ENCODE measurements at regions not wholly inside any gene's neighbourhood (a gene's known extent, or its start where the extent isn't known, plus 50 kb on each side); places are given as distances from the start of the nearest gene placed in this dataset.
"Not testable (repeated sequence)": the region's sequence is repeated elsewhere in the genome, so short reads cannot be mapped to it uniquely, and the experiment has no call there.

DNA sequence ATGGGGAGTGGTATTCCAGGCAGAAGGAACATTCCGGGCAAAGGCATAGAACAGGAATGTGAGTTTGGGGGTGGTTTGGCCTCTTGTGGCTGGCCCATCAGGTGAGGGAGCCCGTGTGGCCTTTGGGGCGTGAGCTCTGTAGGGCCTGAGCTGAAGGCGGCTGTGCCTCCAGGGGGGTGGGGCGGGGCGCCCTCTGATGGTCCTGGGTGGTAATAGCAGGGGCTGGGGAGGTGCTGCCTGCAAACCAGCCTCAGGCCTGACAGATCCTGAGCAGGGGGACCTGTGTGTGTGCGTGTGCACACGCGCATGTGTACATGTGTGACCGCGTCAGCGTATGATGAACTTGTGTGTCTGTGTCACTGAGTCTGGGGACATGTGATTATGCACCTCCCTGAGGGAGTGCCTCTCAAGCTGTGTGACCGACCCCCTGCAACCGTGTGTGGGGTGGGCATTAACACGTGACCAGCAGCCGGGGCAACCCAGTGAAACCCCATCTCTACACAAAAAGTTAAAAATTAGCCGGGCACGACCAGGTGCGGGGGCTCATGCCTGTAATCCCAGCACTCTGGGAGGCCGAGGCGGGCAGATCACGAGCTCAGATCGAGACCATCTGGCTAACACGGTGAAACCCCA is 177.1 kb downstream of the TBC1D2B start:
- H3K4me2 ChIP-seq (ENCODE audit: low read length); H3K9ac ChIP-seq (ENCODE audit: low read depth, low read length); H3K9me3 ChIP-seq (replicated peaks; ENCODE audit: low read length); H3K36me3 ChIP-seq (ENCODE audit: insufficient read depth, low read length); H3K27me3 ChIP-seq (ENCODE audit: control insufficient read depth, insufficient read depth, low read length); H3K4me1 ChIP-seq (ENCODE audit: control insufficient read depth, insufficient read depth, low read length); H3K4me3 ChIP-seq (ENCODE audit: low read length): not testable (repeated sequence)

GRCh38 chr15:77899776-77900175 is 177.7 kb downstream of the TBC1D2B start:
- H3K9ac ChIP-seq (ENCODE audit: low read depth, low read length); H3K9me3 ChIP-seq (replicated peaks; ENCODE audit: low read length); H3K4me1 ChIP-seq (ENCODE audit: control insufficient read depth, insufficient read depth, low read length); H3K4me2 ChIP-seq (ENCODE audit: low read length); H3K4me3 ChIP-seq (ENCODE audit: low read length); H3K36me3 ChIP-seq (ENCODE audit: insufficient read depth, low read length): not testable (repeated sequence)
- peaks cover 13% of the 10 kb centered on the region for H3K27me3 ChIP-seq (ENCODE audit: control insufficient read depth, insufficient read depth, low read length)

DNA sequence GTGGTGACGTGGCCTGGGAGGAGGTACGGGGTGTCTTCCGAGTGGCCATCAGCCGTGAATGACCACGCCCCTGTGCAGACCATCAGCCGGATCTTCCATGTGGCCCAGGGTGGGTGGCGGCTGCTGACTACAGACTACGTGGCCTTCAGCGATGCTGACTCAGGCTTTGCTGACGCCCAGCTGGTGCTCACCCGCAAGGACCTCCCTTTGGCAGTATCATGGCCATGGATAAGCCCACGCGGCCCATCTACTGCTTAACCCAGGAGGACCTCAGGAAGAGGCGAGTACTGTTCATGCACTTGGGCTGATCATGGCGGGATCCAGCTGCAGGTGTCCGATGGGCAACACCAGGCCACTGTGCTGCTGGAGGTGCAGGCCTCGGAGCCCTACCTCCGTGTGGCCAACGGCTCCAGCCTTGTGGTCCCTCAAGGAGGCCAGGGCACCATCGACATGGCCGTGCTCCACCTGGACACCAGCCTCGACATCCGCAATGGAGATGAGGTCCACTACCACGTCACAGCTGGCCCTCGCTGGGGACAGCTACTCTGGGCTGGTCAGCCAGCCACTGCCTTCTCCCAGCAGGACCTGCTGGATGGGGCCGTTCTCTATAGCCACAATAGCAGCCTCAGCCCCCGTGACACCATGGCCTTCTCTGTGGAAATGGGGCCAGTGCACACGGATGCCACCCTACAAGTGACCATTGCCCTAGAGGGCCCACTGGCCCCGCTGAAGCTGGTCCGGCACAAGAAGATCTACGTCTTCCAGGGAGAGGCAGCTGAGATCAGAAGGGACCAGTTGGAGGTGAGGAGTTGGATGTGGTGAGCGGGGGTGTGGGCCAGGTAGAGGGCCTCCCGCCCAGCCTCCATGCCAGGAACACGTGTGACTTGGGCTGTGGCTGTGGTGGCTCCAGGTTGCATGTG is 178.4 kb downstream of the TBC1D2B start:
- Histone ChIP-seq H3K36me3 (ENCODE audit: insufficient read depth, low read length) (no peaks in the 10 kb centered on the region), H3K4me1 (ENCODE audit: control insufficient read depth, insufficient read depth, low read length) (no peaks in the 10 kb centered on the region), H3K4me3 (ENCODE audit: low read length) (no peak overlapping the region), H3K9ac (ENCODE audit: low read depth, low read length) (no peak overlapping the region), H3K9me3 (replicated peaks; ENCODE audit: low read length) (no peaks in the 10 kb centered on the region), H3K27me3 (ENCODE audit: control insufficient read depth, insufficient read depth, low read length) (peaks cover 13% of the 10 kb centered on the region), H3K4me2 (ENCODE audit: low read length) (no peak overlapping the region)

DNA sequence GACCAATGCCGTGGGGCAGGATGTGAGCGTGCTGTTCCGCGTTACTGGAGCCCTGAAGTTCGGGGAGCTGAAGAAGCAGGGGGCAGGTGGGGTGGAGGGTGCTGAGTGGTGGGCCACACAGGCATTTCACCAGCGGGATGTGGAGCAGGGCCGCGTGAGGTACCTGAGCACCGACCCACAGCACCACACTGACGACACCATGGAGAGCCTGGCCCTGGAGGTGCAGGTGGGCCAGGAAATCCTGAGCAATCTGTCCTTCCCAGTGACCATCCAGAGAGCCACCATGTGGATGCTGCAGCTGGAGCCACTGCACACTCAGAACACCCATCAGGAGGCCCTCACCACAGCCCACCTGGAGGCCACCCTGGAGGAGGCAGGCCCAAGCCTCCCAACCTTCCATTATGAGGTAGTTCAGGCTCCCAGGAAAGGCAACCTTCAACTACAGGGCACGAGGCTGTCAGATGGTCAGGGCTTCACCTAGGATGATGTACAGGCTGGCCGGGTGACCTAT is 179.6 kb downstream of the TBC1D2B start:
- Histone ChIP-seq H3K9ac (ENCODE audit: low read depth, low read length) (no peak overlapping the region), H3K27me3 (ENCODE audit: control insufficient read depth, insufficient read depth, low read length) (peaks cover 13% of the 10 kb centered on the region), H3K4me3 (ENCODE audit: low read length) (no peak overlapping the region), H3K9me3 (replicated peaks; ENCODE audit: low read length) (no peaks in the 10 kb centered on the region), H3K4me2 (ENCODE audit: low read length) (no peak overlapping the region), H3K36me3 (ENCODE audit: insufficient read depth, low read length) (no peaks in the 10 kb centered on the region), H3K4me1 (ENCODE audit: control insufficient read depth, insufficient read depth, low read length) (no peaks in the 10 kb centered on the region)

GRCh38 chr15:77897113-77897895 is 180.2 kb downstream of the TBC1D2B start:
- not testable (repeated sequence) for H3K4me3 ChIP-seq (ENCODE audit: low read length); H3K9me3 ChIP-seq (replicated peaks; ENCODE audit: low read length); H3K4me1 ChIP-seq (ENCODE audit: control insufficient read depth, insufficient read depth, low read length); H3K36me3 ChIP-seq (ENCODE audit: insufficient read depth, low read length); H3K9ac ChIP-seq (ENCODE audit: low read depth, low read length); H3K4me2 ChIP-seq (ENCODE audit: low read length)
- peaks cover 13% of the 10 kb centered on the region for H3K27me3 ChIP-seq (ENCODE audit: control insufficient read depth, insufficient read depth, low read length)

- not testable (repeated sequence) for H3K9ac ChIP-seq (ENCODE audit: low read depth, low read length); H3K4me1 ChIP-seq (ENCODE audit: control insufficient read depth, insufficient read depth, low read length); H3K4me3 ChIP-seq (ENCODE audit: low read length)
Observed at GRCh38 chr15:77896147-77897112, 181.1 kb downstream of the TBC1D2B start.

GRCh38 chr15:77895742-77896141 is 181.8 kb downstream of the TBC1D2B start:
- Histone ChIP-seq H3K4me2 (ENCODE audit: low read length) (no peak overlapping the region), H3K9me3 (replicated peaks; ENCODE audit: low read length) (no peaks in the 10 kb centered on the region), H3K4me1 (ENCODE audit: control insufficient read depth, insufficient read depth, low read length) (peaks cover 9% of the 10 kb centered on the region), H3K36me3 (ENCODE audit: insufficient read depth, low read length) (no peaks in the 10 kb centered on the region), H3K27me3 (ENCODE audit: control insufficient read depth, insufficient read depth, low read length) (peaks cover 13% of the 10 kb centered on the region), H3K4me3 (ENCODE audit: low read length) (no peak overlapping the region), H3K9ac (ENCODE audit: low read depth, low read length) (no peak overlapping the region)

More at GRCh38 chr15:77896147-77897112, 181.1 kb downstream of the TBC1D2B start:
- H3K4me2 ChIP-seq (ENCODE audit: low read length); H3K36me3 ChIP-seq (ENCODE audit: insufficient read depth, low read length); H3K9me3 ChIP-seq (replicated peaks; ENCODE audit: low read length): not testable (repeated sequence)
- H3K27me3 ChIP-seq (ENCODE audit: control insufficient read depth, insufficient read depth, low read length) = peaks cover 13% of the 10 kb centered on the region

DNA sequence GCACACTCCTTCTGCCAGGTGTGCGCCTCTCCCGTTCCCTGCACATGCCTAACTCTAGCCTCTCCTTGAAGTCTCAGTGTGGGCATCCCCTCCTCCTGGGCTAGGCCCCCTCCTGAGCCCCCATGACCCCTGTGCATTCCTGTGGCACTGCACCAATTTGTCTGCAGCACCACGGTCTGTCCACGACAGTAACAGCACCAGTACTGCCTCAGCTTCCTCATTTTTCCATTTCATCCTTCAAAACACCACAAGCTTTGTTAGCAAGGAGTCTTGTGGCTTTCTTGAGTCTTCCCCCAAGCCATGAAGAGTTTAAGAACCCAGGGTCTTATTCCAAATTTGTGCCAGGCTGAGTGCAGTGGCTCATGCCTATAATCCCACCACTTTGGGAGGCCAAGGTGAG is 182.4 kb downstream of the TBC1D2B start:
- not testable (repeated sequence) for H3K9ac ChIP-seq (ENCODE audit: low read depth, low read length); H3K4me3 ChIP-seq (ENCODE audit: low read length); H3K36me3 ChIP-seq (ENCODE audit: insufficient read depth, low read length); H3K9me3 ChIP-seq (replicated peaks; ENCODE audit: low read length); H3K4me2 ChIP-seq (ENCODE audit: low read length)
- peaks cover 14% of the 10 kb centered on the region for H3K4me1 ChIP-seq (ENCODE audit: control insufficient read depth, insufficient read depth, low read length)
- H3K27me3 ChIP-seq (ENCODE audit: control insufficient read depth, insufficient read depth, low read length) = peaks cover 13% of the 10 kb centered on the region

DNA sequence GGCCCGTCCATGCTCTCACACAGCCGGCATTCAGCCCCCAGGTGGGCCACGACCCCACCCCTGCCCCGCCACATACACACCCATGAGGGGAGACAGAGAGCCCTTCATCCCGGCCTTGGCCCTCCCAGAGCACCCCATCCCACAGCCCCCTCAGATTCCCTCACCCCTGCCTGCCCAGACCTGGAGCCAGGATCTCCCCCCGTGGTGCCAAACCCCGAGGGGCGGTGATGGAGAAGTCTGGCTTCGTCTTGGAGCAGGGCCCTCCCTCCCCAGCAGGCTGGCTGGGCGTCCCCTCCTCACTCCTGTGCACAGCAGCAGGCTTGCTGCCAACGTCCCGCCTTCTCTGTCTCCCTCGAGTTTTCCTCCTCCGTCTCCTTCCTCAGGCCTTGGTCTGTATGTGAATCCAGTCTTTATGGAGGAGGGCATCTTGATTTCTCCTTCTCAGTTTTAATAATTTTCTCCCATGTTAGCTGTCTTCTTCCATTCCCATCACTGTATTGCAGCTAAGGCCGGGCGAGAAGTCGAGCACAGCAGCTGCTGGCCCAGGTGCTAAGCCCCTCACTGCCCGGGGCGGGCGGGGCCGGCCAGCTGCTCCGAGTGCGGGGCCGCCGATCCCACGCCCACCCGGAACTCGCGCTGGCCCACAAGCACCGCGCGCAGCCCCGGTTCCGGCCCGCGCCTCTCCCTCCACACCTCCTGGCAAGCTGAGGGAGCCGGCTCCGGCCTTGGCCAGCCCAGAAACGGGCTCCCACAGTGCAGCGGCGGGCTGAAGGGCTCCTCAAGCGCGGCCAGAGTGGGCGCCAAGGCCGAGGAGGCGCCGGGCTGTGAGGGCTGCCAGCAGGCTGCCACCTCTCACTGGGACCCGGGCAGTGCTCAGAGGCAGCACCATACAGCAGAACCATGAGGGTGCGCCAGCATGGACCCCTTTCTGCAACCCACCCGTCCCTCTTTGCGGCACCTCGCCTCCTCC is 183.6 kb downstream of the TBC1D2B start:
- H3K4me2 ChIP-seq (ENCODE audit: low read length); H3K9me3 ChIP-seq (replicated peaks; ENCODE audit: low read length); H3K36me3 ChIP-seq (ENCODE audit: insufficient read depth, low read length); H3K9ac ChIP-seq (ENCODE audit: low read depth, low read length); H3K4me3 ChIP-seq (ENCODE audit: low read length): not testable (repeated sequence)
- peaks cover 22% of the 10 kb centered on the region for H3K4me1 ChIP-seq (ENCODE audit: control insufficient read depth, insufficient read depth, low read length)
- H3K27me3 ChIP-seq (ENCODE audit: control insufficient read depth, insufficient read depth, low read length) = peaks cover 13% of the 10 kb centered on the region

- H3K4me2 ChIP-seq (ENCODE audit: low read length); H3K4me3 ChIP-seq (ENCODE audit: low read length); H3K9ac ChIP-seq (ENCODE audit: low read depth, low read length); H3K9me3 ChIP-seq (replicated peaks; ENCODE audit: low read length); H3K36me3 ChIP-seq (ENCODE audit: insufficient read depth, low read length): not testable (repeated sequence)
- Histone ChIP-seq H3K4me1 (ENCODE audit: control insufficient read depth, insufficient read depth, low read length) (peaks cover 24% of the 10 kb centered on the region), H3K27me3 (ENCODE audit: control insufficient read depth, insufficient read depth, low read length) (peaks cover 13% of the 10 kb centered on the region)
Observed at GRCh38 chr15:77893246-77893645, 184.3 kb downstream of the TBC1D2B start.

Measured in skeletal muscle satellite cell (primary cell).